ENCODE measurements at regions not wholly inside any gene's neighbourhood (a gene's known extent, or its start where the extent isn't known, plus 50 kb on each side); places are given as distances from the start of the nearest gene placed in this dataset.

DNA sequence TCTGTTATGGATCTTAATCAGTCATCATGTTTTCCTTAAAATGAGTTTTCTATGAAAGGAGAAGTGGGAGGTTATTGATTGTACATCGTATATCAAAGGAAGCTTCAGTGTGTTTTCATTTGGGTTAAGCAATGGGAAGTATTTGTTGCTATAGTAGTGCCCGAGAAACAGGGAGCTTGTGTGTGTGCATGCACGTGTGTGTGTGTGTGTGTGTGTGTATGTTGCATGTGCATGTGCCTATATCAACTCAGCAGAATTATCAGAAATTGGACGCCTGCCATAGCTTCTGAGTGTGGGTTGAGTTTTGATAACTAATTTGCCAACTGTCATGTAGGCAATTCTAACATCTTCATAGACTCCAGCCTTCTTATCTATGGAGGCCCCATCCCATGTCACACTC lies 246.1 kb upstream of the CRY1 start:
- Mint-ChIP-seq H3K27ac (no peak overlapping the region), H3K36me3 (ENCODE audit: insufficient read depth in 1 of 3, low read depth in 3 of 3) (no peaks in the 10 kb centered on the region; a peak in 2 of 7 replicates), H3K4me1 (peaks cover 3 to 6% of the 10 kb centered on the region in 2 experiments), H3K9me3 (no peaks in the 10 kb centered on the region; a peak in 1 of 5 replicates), H3K4me3 (no peak overlapping the region), H3K27me3 (ENCODE audit: low read depth) (peaks cover 10% of the 10 kb centered on the region)
- Histone ChIP-seq H4K20me1 (ENCODE audit: control insufficient read depth, insufficient read depth, insufficient read length) (peaks cover 3% of the 10 kb centered on the region), H2AFZ (ENCODE audit: low read length) (no peak overlapping the region), H3K18ac (ENCODE audit: insufficient read length, low read depth, low read length) (no peak overlapping the region), H3K56ac (ENCODE audit: insufficient read length, low read depth, low read length) (no peak overlapping the region), H3K79me1 (ENCODE audit: insufficient read depth, low read depth, low read length, poor library complexity, severe bottlenecking) (no peaks in the 10 kb centered on the region), H3K9ac (ENCODE audit: extremely low read depth, insufficient read length, low read length) (no peak overlapping the region), H3K4me1 (ENCODE audit: insufficient read depth, low read length) (no peaks in the 10 kb centered on the region), H3K23ac (ENCODE audit: insufficient read length, low read depth, low read length) (no peak overlapping the region), H3K9me3 (ENCODE audit: control insufficient read depth, low read depth, low read length) (no peaks in the 10 kb centered on the region), H3K27ac (ENCODE audit: insufficient read length, low read depth, low read length) (no peak overlapping the region), H4K5ac (ENCODE audit: insufficient read length, low read depth, low read length) (no peak overlapping the region), H4K91ac (ENCODE audit: insufficient read length, low read depth, low read length) (no peak overlapping the region), H3K4me2 (ENCODE audit: insufficient read depth, insufficient read length, low read length) (no peak overlapping the region), H4K8ac (replicated peaks; ENCODE audit: insufficient read length, low read depth, low read length) (no peak overlapping the region), H3T11ph (ENCODE audit: low read length) (no peak overlapping the region), H3K23me2 (ENCODE audit: insufficient read length, low read depth, low read length, poor library complexity, severe bottlenecking) (no peaks in the 10 kb centered on the region), H2BK12ac (ENCODE audit: insufficient read length, low read depth, low read length) (no peak overlapping the region), H3K4ac (ENCODE audit: low read depth, low read length) (no peak overlapping the region), H3K27me3 (ENCODE audit: insufficient read depth, low read length) (no peaks in the 10 kb centered on the region), H2BK15ac (ENCODE audit: low read depth, low read length) (no peak overlapping the region), H2AK5ac (ENCODE audit: insufficient read length, low read length) (no peak overlapping the region), H3K14ac (ENCODE audit: insufficient read depth, low read length) (no peak overlapping the region), H2BK5ac (ENCODE audit: insufficient read length, low read length) (no peak overlapping the region), H2BK120ac (ENCODE audit: low read depth, low read length, poor library complexity, severe bottlenecking) (no peak overlapping the region), H3K79me2 (ENCODE audit: insufficient read depth, low read length) (no peaks in the 10 kb centered on the region; the same call in 1 of the 2 replicates), H2BK20ac (ENCODE audit: low read depth, low read length, poor library complexity, severe bottlenecking) (no peak overlapping the region)
- TF ChIP-seq, protein P1, sequence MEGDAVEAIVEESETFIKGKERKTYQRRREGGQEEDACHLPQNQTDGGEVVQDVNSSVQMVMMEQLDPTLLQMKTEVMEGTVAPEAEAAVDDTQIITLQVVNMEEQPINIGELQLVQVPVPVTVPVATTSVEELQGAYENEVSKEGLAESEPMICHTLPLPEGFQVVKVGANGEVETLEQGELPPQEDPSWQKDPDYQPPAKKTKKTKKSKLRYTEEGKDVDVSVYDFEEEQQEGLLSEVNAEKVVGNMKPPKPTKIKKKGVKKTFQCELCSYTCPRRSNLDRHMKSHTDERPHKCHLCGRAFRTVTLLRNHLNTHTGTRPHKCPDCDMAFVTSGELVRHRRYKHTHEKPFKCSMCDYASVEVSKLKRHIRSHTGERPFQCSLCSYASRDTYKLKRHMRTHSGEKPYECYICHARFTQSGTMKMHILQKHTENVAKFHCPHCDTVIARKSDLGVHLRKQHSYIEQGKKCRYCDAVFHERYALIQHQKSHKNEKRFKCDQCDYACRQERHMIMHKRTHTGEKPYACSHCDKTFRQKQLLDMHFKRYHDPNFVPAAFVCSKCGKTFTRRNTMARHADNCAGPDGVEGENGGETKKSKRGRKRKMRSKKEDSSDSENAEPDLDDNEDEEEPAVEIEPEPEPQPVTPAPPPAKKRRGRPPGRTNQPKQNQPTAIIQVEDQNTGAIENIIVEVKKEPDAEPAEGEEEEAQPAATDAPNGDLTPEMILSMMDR (conservative IDR thresholded peaks at IDR 0.05) = no peak
- WGBS (ENCODE audit: extremely low coverage, insufficient read length, low lambda C conversion rate) = no CpG with 5 or more reads among the region's 4 CpGs
- no peak for DNase-seq

Data from H9 (cell line).